ENCODE measurements at regions not wholly inside any gene's neighbourhood (a gene's known extent, or its start where the extent isn't known, plus 50 kb on each side); places are given as distances from the start of the nearest gene placed in this dataset.

DNA sequence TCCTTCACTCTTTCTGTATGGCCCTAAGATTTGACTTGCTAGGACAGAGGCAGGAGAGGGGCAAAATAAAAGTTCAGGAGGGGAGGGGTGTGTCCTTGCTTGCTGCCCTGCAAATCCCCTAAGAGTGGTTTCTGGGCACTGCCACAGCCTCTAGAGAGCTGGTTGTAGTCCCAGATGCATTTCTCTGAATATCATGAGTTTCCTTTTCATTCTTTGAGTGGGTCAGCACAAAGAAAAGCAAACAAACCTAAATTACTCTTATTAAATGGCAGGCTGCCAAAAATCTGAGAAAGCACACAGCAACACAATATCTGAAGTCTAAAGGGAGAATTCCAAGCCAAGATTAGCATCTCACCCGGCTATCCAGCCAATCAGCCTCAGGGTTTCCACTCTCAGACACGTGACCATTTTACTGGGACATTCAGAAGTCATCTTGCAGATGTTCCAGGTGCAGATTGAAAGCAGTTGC lies 919.3 kb downstream of the TUSC7 start:
- no peaks in the 10 kb centered on the region for H3K27me3 ChIP-seq
- TF ChIP-seq POLR2AphosphoS5 (IDR thresholded peaks at IDR 0.05) = no peak
- TF ChIP-seq, protein P1, sequence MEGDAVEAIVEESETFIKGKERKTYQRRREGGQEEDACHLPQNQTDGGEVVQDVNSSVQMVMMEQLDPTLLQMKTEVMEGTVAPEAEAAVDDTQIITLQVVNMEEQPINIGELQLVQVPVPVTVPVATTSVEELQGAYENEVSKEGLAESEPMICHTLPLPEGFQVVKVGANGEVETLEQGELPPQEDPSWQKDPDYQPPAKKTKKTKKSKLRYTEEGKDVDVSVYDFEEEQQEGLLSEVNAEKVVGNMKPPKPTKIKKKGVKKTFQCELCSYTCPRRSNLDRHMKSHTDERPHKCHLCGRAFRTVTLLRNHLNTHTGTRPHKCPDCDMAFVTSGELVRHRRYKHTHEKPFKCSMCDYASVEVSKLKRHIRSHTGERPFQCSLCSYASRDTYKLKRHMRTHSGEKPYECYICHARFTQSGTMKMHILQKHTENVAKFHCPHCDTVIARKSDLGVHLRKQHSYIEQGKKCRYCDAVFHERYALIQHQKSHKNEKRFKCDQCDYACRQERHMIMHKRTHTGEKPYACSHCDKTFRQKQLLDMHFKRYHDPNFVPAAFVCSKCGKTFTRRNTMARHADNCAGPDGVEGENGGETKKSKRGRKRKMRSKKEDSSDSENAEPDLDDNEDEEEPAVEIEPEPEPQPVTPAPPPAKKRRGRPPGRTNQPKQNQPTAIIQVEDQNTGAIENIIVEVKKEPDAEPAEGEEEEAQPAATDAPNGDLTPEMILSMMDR (IDR thresholded peaks at IDR 0.05) = no peak
- TF ChIP-seq EP300 (IDR thresholded peaks at IDR 0.05) = no peak
- TF ChIP-seq POLR2A (IDR thresholded peaks at IDR 0.05) = no peak
- intact Hi-C loops (cut with DNase I; ENCODE audit: low total_unique reads) = no loop called here
- no peak overlapping the region for H3K4me3 ChIP-seq
- peak; percentile 30 to 84 for DNase-seq
- WGBS, 5 donors = 5 to 18% (median 7%) methylated on average over 2 of the region's 2 CpGs
- H3K4me1 ChIP-seq = peaks cover 0 to 18% (median 13%) of the 10 kb centered on the region in 4 donors
- no peak overlapping the region for H3K27ac ChIP-seq
- no peaks in the 10 kb centered on the region for H3K9me3 ChIP-seq
- H3K36me3 ChIP-seq = no peaks in the 10 kb centered on the region

DNA sequence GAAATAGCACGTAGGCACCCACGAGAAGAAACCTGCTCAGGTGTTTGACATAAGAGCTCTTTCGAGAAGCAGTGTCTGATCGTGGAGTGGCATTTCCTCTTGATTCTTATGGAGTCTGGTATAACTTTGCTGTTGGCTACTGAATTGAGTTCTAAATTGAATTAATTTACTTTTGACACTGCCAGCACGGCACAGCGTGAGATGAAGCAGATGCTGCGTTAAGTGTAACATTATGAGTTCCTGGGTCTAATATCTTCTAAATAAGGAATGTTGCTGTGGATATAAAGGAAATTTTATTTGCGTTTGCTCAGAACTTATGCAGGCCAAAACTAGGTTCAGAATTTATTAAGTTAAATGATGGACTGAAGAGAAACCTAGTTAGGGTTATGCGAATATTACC lies 919.9 kb downstream of the TUSC7 start:
- intact Hi-C loops (cut with DNase I; ENCODE audit: low total_unique reads) = no loop called here
- WGBS, 5 donors = 68 to 84% (median 84%) methylated on average over 9 of the region's 9 CpGs
- H3K4me3 ChIP-seq = no peak overlapping the region
- no peaks in the 10 kb centered on the region for H3K9me3 ChIP-seq
- peak in 1 of 2 donors; percentile 43 for DNase-seq
- H3K36me3 ChIP-seq = no peaks in the 10 kb centered on the region
- H3K27ac ChIP-seq = no peak overlapping the region
- TF ChIP-seq EP300 (IDR thresholded peaks at IDR 0.05) (no peak), POLR2A (IDR thresholded peaks at IDR 0.05) (no peak), POLR2AphosphoS5 (IDR thresholded peaks at IDR 0.05) (no peak)
- TF ChIP-seq, protein P1 (IDR thresholded peaks at IDR 0.05) = no peak
- H3K27me3 ChIP-seq = no peaks in the 10 kb centered on the region
- peaks cover 0 to 18% (median 13%) of the 10 kb centered on the region in 4 donors for H3K4me1 ChIP-seq

DNA sequence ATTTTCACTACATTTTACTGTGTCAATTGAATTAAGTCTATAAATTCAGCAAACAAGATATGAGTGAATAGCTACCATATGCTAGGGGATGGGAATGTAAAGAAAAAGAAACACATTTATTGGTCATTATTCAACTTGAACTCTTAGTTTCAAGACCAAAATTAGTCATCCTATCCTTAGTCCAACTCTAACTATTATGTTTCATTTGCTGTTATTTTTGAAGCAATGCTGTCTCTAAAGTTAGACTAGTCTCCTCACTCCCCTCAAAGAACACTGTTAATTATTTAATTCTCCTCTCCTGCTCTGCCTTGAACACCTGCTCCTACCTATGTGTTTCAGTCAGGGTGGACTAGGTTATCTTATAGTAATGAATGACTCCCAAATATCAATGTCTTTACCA lies 920.9 kb downstream of the TUSC7 start:
- DNase-seq = no peak
- intact Hi-C loops (cut with DNase I; ENCODE audit: low total_unique reads) = no loop called here
- no peak for TF ChIP-seq EP300 (IDR thresholded peaks at IDR 0.05)
- Histone ChIP-seq H3K4me3 (no peak overlapping the region), H3K36me3 (no peaks in the 10 kb centered on the region), H3K9me3 (no peaks in the 10 kb centered on the region), H3K27ac (no peak overlapping the region), H3K27me3 (no peaks in the 10 kb centered on the region), H3K4me1 (peaks cover 0 to 18% (median 13%) of the 10 kb centered on the region in 4 donors)

DNA sequence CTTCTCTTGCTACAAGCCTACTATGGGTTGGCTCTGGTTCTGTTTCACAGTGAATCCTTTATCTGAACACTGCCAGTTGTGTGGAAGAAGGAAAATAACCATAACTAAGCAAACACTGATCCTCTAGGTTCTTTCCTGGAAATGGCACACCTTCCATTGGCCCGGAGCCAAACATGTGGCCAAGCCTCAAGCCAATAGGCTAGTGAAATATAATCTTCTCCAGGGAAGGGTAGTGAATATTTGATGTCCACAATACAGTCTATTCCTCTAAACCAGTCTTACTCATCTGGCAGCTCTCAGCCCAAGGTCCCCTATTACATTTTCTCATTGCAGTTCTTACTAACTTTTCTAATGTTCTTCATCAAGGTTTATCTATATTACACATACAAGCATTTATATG lies 921.3 kb downstream of the TUSC7 start:
- intact Hi-C loops (cut with DNase I; ENCODE audit: low total_unique reads) = no loop called here
- H3K27me3 ChIP-seq = no peaks in the 10 kb centered on the region
- H3K27ac ChIP-seq = no peak overlapping the region
- H3K36me3 ChIP-seq = no peaks in the 10 kb centered on the region
- H3K4me3 ChIP-seq = no peak overlapping the region
- peaks cover 0 to 18% (median 13%) of the 10 kb centered on the region in 4 donors for H3K4me1 ChIP-seq
- no peaks in the 10 kb centered on the region for H3K9me3 ChIP-seq
- DNase-seq = no peak
- 79 to 88% (median 83%) methylated on average over 1 of the region's 1 CpG for WGBS, 5 donors
- TF ChIP-seq, protein P1 (IDR thresholded peaks at IDR 0.05) = no peak
- no peak for TF ChIP-seq EP300 (IDR thresholded peaks at IDR 0.05)
- TF ChIP-seq POLR2A (IDR thresholded peaks at IDR 0.05) = no peak
- no peak for TF ChIP-seq POLR2AphosphoS5 (IDR thresholded peaks at IDR 0.05)

DNA sequence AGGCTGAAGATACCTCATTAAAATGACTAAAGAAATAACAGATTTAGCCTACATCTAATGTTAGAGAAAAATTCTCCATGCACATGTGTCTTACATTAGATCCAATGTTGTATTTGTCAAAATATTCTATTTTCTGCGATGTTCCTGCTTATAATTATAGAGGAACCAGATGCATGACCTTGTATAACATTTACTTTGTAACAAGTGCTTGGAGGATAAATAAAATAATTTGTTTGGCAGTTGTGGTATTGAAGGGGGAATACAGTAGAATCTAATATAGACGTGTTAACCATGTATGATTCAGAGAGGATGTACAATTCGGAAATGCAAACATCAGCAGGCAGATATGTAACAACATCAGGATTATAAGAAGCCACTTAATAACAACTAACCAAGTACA lies 922.2 kb downstream of the TUSC7 start:
- no peak for TF ChIP-seq POLR2A (IDR thresholded peaks at IDR 0.05)
- no peak for TF ChIP-seq EP300 (IDR thresholded peaks at IDR 0.05)
- TF ChIP-seq, protein P1 (IDR thresholded peaks at IDR 0.05) = no peak
- no peak for TF ChIP-seq POLR2AphosphoS5 (IDR thresholded peaks at IDR 0.05)
- Histone ChIP-seq H3K36me3 (no peaks in the 10 kb centered on the region), H3K4me3 (no peak overlapping the region), H3K4me1 (peaks cover 0 to 18% (median 13%) of the 10 kb centered on the region in 4 donors), H3K27me3 (no peaks in the 10 kb centered on the region), H3K27ac (no peak overlapping the region), H3K9me3 (no peaks in the 10 kb centered on the region)
- intact Hi-C loops (cut with DNase I; ENCODE audit: low total_unique reads) = no loop called here
- DNase-seq = no peak
- WGBS, 5 donors = 76 to 84% (median 81%) methylated on average over 3 of the region's 3 CpGs
